GM20000 (cell line): ENCODE measurements at regions not wholly inside any gene's neighbourhood (a gene's known extent, or its start where the extent isn't known, plus 50 kb on each side); places are given as distances from the start of the nearest gene placed in this dataset.

Experiments used
- DNase-seq: peaks from one replicate; pipeline ENCODE4 v3.0.0; 2012; ENCODE audit warnings: low spot score
- TF ChIP-seq, protein P1 (sequence below): IDR thresholded peaks from 2 replicates; pipeline ENCODE4 v1.5.1; 2012; ENCODE audit warnings: mild to moderate bottlenecking, control low read depth; ENCODE audit errors: extremely low read depth, missing control alignments

DNA sequence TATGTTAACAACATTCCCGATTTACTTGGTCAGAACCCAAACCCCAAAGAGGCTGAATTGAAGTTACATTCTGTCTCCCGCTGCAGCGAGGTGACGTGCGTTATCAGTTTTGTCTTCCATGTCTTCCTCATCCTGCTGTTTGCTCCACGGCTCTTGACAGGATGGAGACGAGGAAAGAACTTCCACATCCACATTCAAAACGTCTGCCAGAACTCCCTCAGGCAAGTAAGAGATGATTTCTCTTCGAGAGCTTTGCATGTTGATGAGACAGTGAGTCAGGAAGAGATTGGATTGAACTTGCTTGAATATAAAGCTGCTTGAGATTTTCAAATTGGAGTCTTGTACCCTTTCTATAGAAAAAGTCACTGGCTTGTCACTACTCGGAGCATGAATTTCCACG is 242.6 kb downstream of the AUH start:
- TF ChIP-seq, protein P1, sequence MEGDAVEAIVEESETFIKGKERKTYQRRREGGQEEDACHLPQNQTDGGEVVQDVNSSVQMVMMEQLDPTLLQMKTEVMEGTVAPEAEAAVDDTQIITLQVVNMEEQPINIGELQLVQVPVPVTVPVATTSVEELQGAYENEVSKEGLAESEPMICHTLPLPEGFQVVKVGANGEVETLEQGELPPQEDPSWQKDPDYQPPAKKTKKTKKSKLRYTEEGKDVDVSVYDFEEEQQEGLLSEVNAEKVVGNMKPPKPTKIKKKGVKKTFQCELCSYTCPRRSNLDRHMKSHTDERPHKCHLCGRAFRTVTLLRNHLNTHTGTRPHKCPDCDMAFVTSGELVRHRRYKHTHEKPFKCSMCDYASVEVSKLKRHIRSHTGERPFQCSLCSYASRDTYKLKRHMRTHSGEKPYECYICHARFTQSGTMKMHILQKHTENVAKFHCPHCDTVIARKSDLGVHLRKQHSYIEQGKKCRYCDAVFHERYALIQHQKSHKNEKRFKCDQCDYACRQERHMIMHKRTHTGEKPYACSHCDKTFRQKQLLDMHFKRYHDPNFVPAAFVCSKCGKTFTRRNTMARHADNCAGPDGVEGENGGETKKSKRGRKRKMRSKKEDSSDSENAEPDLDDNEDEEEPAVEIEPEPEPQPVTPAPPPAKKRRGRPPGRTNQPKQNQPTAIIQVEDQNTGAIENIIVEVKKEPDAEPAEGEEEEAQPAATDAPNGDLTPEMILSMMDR: no peak
- DNase-seq: no peak

DNA sequence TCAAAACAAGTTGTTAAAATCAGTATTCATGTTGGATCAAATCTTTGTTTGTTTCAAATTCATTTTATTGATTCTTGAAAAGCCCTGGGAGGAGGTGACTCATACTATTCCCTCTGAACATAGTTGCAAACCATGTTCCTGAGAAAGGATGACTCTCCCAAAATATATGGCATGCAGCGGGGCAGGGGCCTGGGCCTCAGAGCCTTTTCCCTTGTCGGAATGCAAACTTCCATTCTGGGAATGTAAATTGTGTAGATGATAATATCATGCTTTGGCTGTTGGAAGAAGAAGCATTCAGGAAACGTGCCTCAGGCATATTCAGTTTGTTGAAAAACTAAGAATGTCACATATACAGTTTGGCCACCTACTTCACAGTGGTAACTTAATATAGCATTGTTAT is 242.0 kb downstream of the AUH start:
- TF ChIP-seq, protein P1: no peak
- DNase-seq: no peak

DNA sequence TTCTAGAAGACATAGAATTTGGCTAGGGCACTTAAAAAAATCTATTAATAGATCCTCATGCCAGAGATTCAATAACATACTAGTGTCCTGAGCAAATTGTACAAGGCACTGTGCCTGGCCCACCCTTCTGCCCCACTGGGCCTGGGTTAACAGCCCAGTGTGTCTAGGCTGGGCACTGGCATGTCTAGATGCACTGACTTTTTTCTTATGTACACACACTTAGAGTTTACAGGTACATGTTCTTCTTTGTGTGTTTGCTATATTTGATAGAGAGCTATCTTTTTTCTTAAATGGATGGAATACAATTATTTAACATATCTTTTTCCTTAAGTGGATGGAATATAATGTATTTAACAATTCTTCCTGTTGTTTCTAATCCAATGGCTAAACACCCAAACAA is 241.5 kb downstream of the AUH start:
- no peak for DNase-seq
- TF ChIP-seq, protein P1: no peak

GRCh38 chr9:91122755-91123154 is 239.0 kb downstream of the AUH start:
- no peak for DNase-seq
- TF ChIP-seq, protein P1: no peak

DNA sequence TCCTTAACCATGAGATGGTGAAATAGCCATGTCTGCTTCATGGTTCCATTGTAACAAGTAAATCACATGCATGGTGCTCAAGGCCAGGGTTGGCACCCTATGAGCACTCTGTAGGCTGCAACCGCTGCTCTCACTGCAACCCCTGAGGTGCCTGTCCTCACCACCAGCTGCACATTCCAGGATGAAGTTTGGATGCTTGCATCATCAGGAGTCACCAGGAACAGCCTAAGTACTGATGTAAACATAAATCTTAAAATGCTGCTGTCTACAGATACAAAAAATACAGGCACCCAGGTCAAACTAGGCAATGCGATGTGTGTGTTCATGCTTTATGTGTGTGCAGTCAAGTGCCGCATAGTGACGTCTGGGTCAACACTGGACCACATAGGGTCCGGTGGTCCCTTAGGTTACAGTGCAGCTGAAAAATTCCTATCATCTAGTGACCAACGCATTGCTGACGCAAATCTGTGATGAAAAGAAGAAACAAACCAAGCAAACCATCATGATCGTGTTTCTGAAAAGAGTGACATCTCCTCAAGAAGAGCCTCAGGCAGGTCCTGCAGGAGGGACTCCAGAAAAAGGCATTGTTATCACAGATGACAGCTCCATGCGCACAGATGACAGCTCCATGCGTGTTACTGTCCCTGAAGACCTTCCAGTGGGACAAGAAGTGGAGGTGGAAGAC is 234.8 kb downstream of the AUH start:
- TF ChIP-seq, protein P1: no peak

DNA sequence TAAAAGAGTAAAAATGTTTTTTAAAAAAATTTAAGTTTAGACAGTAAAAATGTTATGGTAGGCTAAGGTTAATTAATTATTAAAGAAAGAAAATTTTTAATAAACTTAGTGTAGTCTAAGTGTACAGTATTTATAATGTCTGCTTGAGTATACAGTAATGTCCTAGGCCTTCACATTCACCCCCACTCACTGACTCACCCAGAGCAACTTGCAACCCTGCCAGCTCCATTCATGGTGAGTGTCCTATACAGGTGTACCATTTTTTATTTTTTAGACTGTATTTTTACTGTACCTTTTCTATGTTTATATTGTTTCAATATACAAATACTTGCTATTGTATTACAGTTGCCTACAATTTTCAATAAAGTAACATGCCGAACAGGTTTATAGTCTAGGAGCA is 234.1 kb downstream of the AUH start:
- TF ChIP-seq, protein P1: no peak
- DNase-seq: no peak

More for the DNA sequence above, 234.8 kb downstream of the AUH start:
- DNase-seq: no peak

DNA sequence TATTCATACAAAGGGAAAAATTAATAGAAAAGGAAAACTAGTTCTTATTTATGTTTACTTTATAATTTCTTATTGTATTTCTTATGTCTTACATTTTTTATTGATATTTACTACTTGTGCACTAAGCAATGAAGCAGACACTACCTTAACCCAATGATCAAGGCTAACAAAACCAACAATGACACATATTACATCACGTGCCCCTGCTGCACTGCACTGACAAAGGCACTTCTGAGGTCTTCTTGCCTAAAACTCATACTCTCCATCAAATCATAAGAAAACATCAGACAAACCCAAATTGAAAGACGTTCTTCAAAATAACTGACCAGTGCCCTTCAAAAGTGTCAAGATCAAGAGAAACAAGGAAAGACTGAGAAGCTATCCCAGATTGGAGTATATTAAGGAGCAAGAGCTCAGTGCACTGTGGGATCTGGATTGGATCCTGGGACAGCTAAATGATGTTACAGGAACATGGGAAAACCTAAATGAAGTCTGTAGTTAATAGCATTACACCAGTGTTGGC is 230.9 kb downstream of the AUH start:
- TF ChIP-seq, protein P1: no peak
- no peak for DNase-seq
